Karpas-422 (cell line): ENCODE measurements at regions not wholly inside any gene's neighbourhood (a gene's known extent, or its start where the extent isn't known, plus 50 kb on each side); places are given as distances from the start of the nearest gene placed in this dataset.

Experiments
- DNase-seq: peaks from one replicate; pipeline ENCODE4 v3.0.0-alpha.2; 2015
- H2AFZ ChIP-seq: fragments of 200-600 bp; sonication (generic); 2 replicates; pipeline ENCODE4 v1.6.1; 2014; ENCODE audit warnings: antibody characterized with exemption, low read length, mixed read lengths
- H3K27ac ChIP-seq: fragments of 200-600 bp; sonication (generic); 2 replicates; pipeline ENCODE4 v1.5.1; 2014; ENCODE audit warnings: mild to moderate bottlenecking, low read length, moderate library complexity
- H3K27me3 ChIP-seq: fragments of 200-600 bp; sonication (generic); 2 replicates; pipeline ENCODE4 v1.6.1; 2014; ENCODE audit warnings: low read length, mixed read lengths
- H3K36me3 ChIP-seq: fragments of 200-600 bp; sonication (generic); 2 replicates; pipeline ENCODE4 v1.6.1; 2014; ENCODE audit warnings: low read length, mixed read lengths; ENCODE audit not compliant: insufficient read depth
- H3K4me1 ChIP-seq: fragments of 200-600 bp; sonication (generic); 2 replicates; pipeline ENCODE4 v1.6.1; 2014; ENCODE audit warnings: mild to moderate bottlenecking, low read length, mixed read lengths
- H3K4me2 ChIP-seq: fragments of 200-600 bp; sonication (generic); 2 replicates; pipeline ENCODE4 v1.6.1; 2014; ENCODE audit warnings: low read length, low read depth, mild to moderate bottlenecking; ENCODE audit not compliant: poor library complexity, severe bottlenecking
- H3K4me3 ChIP-seq: fragments of 200-600 bp; sonication (generic); 2 replicates; pipeline ENCODE4 v1.5.1; 2014; ENCODE audit warnings: mild to moderate bottlenecking, antibody characterized with exemption, low read length, mixed read lengths
- H3K79me2 ChIP-seq: fragments of 200-600 bp; sonication (generic); 2 replicates; pipeline ENCODE4 v1.6.1; 2014; ENCODE audit warnings: mild to moderate bottlenecking, low read length, mixed read lengths
- H3K9ac ChIP-seq: fragments of 200-600 bp; sonication (generic); 2 replicates; pipeline ENCODE4 v1.6.0; 2014; ENCODE audit warnings: low read length
- H3K9me2 ChIP-seq: fragments of 200-600 bp; sonication (generic), shearing (Covaris generic); replicated peaks from 2 replicates; pipeline ENCODE4 v1.6.0; 2014; ENCODE audit warnings: mild to moderate bottlenecking, low read length, moderate library complexity; ENCODE audit not compliant: insufficient read depth
- H3K9me3 ChIP-seq: fragments of 300-700, 200-600 bp; sonication (generic); 2 replicates; pipeline ENCODE4 v1.6.1; 2014; ENCODE audit warnings: low read length, mixed read lengths
- H4K20me1 ChIP-seq: fragments of 200-600 bp; sonication (generic); 2 replicates; pipeline ENCODE4 v1.6.1; 2014; ENCODE audit warnings: mild to moderate bottlenecking, antibody characterized with exemption, low read length, low read depth; ENCODE audit not compliant: insufficient read depth

DNA sequence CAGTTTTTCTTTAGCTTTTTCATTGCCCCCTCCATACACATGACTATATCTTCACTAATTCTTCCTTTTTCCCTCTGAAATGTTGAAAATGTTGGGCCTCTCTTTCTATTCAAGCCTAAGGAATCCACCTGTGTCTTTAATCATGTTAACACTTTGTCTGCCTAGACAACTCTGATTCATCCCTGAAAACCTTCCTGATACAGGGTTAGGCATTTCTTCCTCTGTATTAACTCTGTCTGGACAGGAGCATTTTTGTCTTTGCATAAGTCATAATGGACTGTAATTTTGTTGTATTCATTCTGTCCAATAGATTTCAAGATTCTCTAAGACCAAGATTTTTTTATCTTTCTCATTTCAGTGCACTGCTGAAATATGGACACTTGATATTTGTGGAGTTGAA, 297.3 kb downstream of the IKZF2 start:
- no peaks in the 10 kb centered on the region for H3K79me2 ChIP-seq
- H3K9me2 ChIP-seq = no peaks in the 10 kb centered on the region
- H3K9ac ChIP-seq = no peak overlapping the region
- no peak overlapping the region for H3K4me3 ChIP-seq
- no peaks in the 10 kb centered on the region for H4K20me1 ChIP-seq
- no peaks in the 10 kb centered on the region for H3K27me3 ChIP-seq
- no peak for DNase-seq
- H3K4me1 ChIP-seq = no peaks in the 10 kb centered on the region
- H2AFZ ChIP-seq = no peak overlapping the region
- no peaks in the 10 kb centered on the region for H3K36me3 ChIP-seq
- no peak overlapping the region for H3K4me2 ChIP-seq
- H3K9me3 ChIP-seq = peaks cover 10% of the 10 kb centered on the region
- no peak overlapping the region for H3K27ac ChIP-seq

- peaks cover 7% of the 10 kb centered on the region for H3K9me3 ChIP-seq
- H3K27ac ChIP-seq = no peak overlapping the region
- H2AFZ ChIP-seq = no peak overlapping the region
- H3K79me2 ChIP-seq = no peaks in the 10 kb centered on the region
- no peak overlapping the region for H3K9ac ChIP-seq
- no peaks in the 10 kb centered on the region for H4K20me1 ChIP-seq
- no peaks in the 10 kb centered on the region for H3K4me1 ChIP-seq
- no peak for DNase-seq
- no peaks in the 10 kb centered on the region for H3K9me2 ChIP-seq
- no peak overlapping the region for H3K4me2 ChIP-seq
- H3K27me3 ChIP-seq = no peaks in the 10 kb centered on the region
- H3K4me3 ChIP-seq = no peak overlapping the region
- no peaks in the 10 kb centered on the region for H3K36me3 ChIP-seq
These were observed 305.5 kb downstream of the IKZF2 start for GRCh38 chr2:212845941-212846340.

- no peak overlapping the region for H3K4me3 ChIP-seq
- H4K20me1 ChIP-seq = no peaks in the 10 kb centered on the region
- no peak overlapping the region for H3K4me2 ChIP-seq
- no peaks in the 10 kb centered on the region for H3K27me3 ChIP-seq
- no peak overlapping the region for H3K27ac ChIP-seq
- DNase-seq = no peak
- no peak overlapping the region for H2AFZ ChIP-seq
- no peaks in the 10 kb centered on the region for H3K9me2 ChIP-seq
- H3K36me3 ChIP-seq = no peaks in the 10 kb centered on the region
- no peak overlapping the region for H3K9ac ChIP-seq
- no peaks in the 10 kb centered on the region for H3K79me2 ChIP-seq
- no peaks in the 10 kb centered on the region for H3K4me1 ChIP-seq
- H3K9me3 ChIP-seq = peaks cover 7% of the 10 kb centered on the region
These were observed 305.0 kb upstream of the ERBB4 start for GRCh38 chr2:212843409-212844199.

DNA sequence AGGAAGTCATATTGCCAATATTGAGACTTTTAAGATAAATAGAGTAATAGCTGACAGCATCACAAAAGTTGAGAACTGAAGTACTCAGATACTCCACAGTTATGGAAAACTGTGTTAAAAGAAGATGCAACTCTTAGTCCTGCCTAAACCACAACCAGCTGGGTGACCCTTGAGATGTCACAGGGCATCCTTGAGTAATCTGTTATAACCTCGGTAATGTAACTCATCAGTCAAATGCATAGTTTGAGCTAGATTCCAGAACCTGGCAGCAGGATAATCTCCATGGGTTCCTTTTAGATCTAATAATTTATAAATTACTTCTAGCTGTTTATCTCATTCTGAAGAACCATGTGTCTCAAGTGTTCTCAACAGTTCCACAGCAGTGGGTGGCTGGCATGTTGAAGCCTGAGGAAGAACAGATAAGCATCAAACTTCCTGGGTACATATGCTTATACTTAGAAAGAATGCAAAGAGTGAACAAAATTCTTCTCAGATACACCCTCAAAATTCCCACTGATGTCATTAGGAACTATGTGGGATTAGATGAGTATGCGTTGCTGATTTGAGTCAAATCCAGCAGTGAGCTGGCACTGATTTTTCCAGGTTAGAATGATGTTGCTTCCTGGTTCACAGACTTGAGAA, 304.1 kb upstream of the ERBB4 start:
- no peak overlapping the region for H3K4me3 ChIP-seq
- H2AFZ ChIP-seq = no peak overlapping the region
- H3K9ac ChIP-seq = no peak overlapping the region
- no peaks in the 10 kb centered on the region for H3K9me2 ChIP-seq
- no peak overlapping the region for H3K27ac ChIP-seq
- no peak overlapping the region for H3K4me2 ChIP-seq
- H3K9me3 ChIP-seq = peaks cover 7% of the 10 kb centered on the region
- no peak for DNase-seq
- no peaks in the 10 kb centered on the region for H3K27me3 ChIP-seq
- H3K4me1 ChIP-seq = no peaks in the 10 kb centered on the region
- H3K36me3 ChIP-seq = no peaks in the 10 kb centered on the region
- no peaks in the 10 kb centered on the region for H3K79me2 ChIP-seq
- H4K20me1 ChIP-seq = no peaks in the 10 kb centered on the region

- Histone ChIP-seq H3K36me3 (no peaks in the 10 kb centered on the region), H4K20me1 (no peaks in the 10 kb centered on the region), H3K27me3 (no peaks in the 10 kb centered on the region), H3K79me2 (no peaks in the 10 kb centered on the region), H3K27ac (no peak overlapping the region), H3K9me2 (no peaks in the 10 kb centered on the region), H3K9me3 (peaks cover 7% of the 10 kb centered on the region), H3K4me2 (no peak overlapping the region), H3K9ac (no peak overlapping the region), H3K4me1 (no peaks in the 10 kb centered on the region), H3K4me3 (no peak overlapping the region), H2AFZ (no peak overlapping the region)
- DNase-seq = no peak
These were observed 302.9 kb upstream of the ERBB4 start for GRCh38 chr2:212841460-212841859.

- Histone ChIP-seq H4K20me1 (no peaks in the 10 kb centered on the region), H3K27me3 (no peaks in the 10 kb centered on the region), H3K4me3 (no peak overlapping the region), H3K4me2 (no peak overlapping the region), H2AFZ (no peak overlapping the region), H3K9me3 (no peaks in the 10 kb centered on the region; the same call in 1 of the 2 replicates), H3K9me2 (no peaks in the 10 kb centered on the region), H3K9ac (no peak overlapping the region), H3K27ac (no peak overlapping the region), H3K79me2 (no peaks in the 10 kb centered on the region), H3K4me1 (no peaks in the 10 kb centered on the region), H3K36me3 (no peaks in the 10 kb centered on the region)
- DNase-seq = no peak
These were observed 293.9 kb upstream of the ERBB4 start for GRCh38 chr2:212832211-212833195.

- Histone ChIP-seq H3K4me2 (no peak overlapping the region), H3K9me3 (peaks cover 3% of the 10 kb centered on the region; the same call in 1 of the 2 replicates), H3K4me1 (no peaks in the 10 kb centered on the region)
These were observed 293.1 kb upstream of the ERBB4 start for GRCh38 chr2:212831671-212832199.

GRCh38 chr2:212816267-212816666, 277.7 kb upstream of the ERBB4 start:
- no peaks in the 10 kb centered on the region for H3K4me1 ChIP-seq
- no peak overlapping the region for H2AFZ ChIP-seq
- no peak for DNase-seq
- H3K27ac ChIP-seq = no peak overlapping the region
- no peak overlapping the region for H3K4me2 ChIP-seq
- no peaks in the 10 kb centered on the region for H3K27me3 ChIP-seq
- no peak overlapping the region for H3K9ac ChIP-seq
- no peaks in the 10 kb centered on the region for H3K9me3 ChIP-seq
- H4K20me1 ChIP-seq = no peaks in the 10 kb centered on the region
- H3K79me2 ChIP-seq = no peaks in the 10 kb centered on the region
- no peaks in the 10 kb centered on the region for H3K36me3 ChIP-seq
- no peak overlapping the region for H3K4me3 ChIP-seq
- H3K9me2 ChIP-seq = no peaks in the 10 kb centered on the region

More at GRCh38 chr2:212831671-212832199, 293.1 kb upstream of the ERBB4 start:
- no peak overlapping the region for H3K27ac ChIP-seq
- no peak overlapping the region for H2AFZ ChIP-seq
- H3K4me3 ChIP-seq = no peak overlapping the region
- H3K27me3 ChIP-seq = no peaks in the 10 kb centered on the region
- H3K79me2 ChIP-seq = no peaks in the 10 kb centered on the region
- H3K9ac ChIP-seq = no peak overlapping the region
- no peaks in the 10 kb centered on the region for H3K9me2 ChIP-seq
- no peaks in the 10 kb centered on the region for H4K20me1 ChIP-seq
- H3K36me3 ChIP-seq = no peaks in the 10 kb centered on the region
- no peak for DNase-seq
